Smooth muscle cell of the brain vasculature (primary cell): ENCODE measurements at regions not wholly inside any gene's neighbourhood (a gene's known extent, or its start where the extent isn't known, plus 50 kb on each side); places are given as distances from the start of the nearest gene placed in this dataset.
A peak's percentile ranks its signal among the peaks of the same experiment; 100 is the strongest.
"Not testable (repeated sequence)": the region's sequence is repeated elsewhere in the genome, so short reads cannot be mapped to it uniquely, and the experiment has no call there.

Experiments used
- DNase-seq: peaks from one replicate; pipeline ENCODE4 v3.0.0-alpha.2; 2012; ENCODE audit warnings: low read depth, low spot score

- no peak for DNase-seq
These were observed 350.4 kb upstream of the CLINT1 start for GRCh38 chr5:158209219-158209908.

DNA sequence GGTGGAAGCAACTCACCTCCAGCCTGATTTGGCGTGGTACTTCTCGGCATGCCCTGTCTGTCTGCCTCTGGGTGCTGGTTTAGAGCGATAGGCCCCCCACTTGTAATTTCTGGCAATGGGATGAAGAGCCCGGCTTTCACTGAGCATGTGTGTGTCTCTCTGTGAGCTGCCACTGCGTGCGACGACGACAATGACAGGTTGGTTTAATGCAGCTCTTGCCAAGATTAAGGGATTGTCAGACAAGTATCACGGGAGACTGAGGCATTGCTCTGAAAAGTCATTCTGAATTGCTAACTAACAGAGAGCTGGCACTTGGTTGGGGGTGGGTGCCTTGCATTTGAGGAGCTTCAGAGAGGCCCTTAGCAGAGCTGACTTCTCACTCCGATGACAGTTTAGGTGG is 348.8 kb upstream of the CLINT1 start:
- DNase-seq: no peak

DNA sequence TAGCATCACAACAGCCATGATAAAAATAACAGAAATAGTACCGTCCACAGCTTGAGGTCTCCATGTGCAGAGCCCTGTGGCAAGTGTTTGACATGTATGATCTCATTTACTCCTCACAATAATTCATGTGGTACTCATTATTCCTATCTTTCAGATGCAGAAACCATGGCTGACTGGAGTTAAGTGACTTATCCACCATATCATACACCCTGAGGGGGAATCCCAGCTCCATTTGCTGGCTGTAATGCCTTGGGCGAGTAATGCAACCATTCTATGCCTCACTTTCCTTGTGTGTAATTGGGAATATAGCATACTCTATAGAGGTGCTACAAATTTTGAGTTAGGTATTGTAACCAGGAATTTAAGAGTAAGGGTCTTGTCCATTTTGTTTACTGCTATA is 347.0 kb upstream of the CLINT1 start:
- DNase-seq: no peak

GRCh38 chr5:158203261-158203660 is 344.3 kb upstream of the CLINT1 start:
- no peak for DNase-seq

GRCh38 chr5:158202801-158203200 is 343.9 kb upstream of the CLINT1 start:
- no peak for DNase-seq

DNA sequence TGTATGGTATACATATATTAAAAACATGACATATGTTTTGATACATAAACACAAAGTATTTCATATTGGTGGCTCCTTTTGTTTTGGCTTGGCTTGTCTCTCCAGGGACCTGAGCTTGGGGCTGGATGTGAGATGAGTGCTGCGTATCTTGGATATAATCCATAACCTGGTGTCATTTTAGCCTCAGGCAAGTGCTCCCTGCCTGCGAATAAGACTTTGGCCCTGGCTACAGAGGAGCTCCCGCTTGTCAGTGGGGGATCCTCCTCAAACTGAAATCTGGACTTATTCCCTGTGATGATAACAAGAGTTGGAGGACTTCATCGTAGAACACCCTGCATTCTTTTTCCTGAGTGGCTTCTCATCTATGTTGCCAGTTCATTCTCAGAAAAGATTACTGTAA is 341.7 kb upstream of the CLINT1 start:
- peak; percentile 21 for DNase-seq

- DNase-seq: no peak
These were observed 339.7 kb upstream of the CLINT1 start for GRCh38 chr5:158198636-158199035.

GRCh38 chr5:158195416-158196210 is 336.7 kb upstream of the CLINT1 start:
- DNase-seq: no peak

- DNase-seq: no peak
These were observed 335.6 kb upstream of the CLINT1 start for GRCh38 chr5:158194561-158194976.

DNA sequence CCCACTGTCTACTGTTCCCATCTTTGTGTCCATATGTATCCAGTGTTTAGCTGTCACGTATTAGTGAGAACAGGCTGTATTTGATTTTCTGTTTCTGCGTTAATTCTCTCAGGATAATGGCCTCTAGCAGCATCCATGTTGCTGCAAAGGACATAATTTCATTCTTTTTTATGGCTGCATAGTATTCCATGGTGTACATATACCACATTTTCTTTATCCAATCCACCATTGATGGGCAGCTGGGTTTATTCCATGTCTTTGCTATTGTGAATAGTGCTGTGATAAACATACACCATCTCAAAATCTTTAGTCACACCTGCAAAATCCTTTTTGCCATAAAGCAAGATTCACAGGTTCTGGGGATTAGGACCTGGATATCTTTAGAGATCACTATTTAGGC is 334.4 kb upstream of the CLINT1 start:
- DNase-seq: not testable (repeated sequence)

GRCh38 chr5:158180407-158180806 is 321.5 kb upstream of the CLINT1 start:
- DNase-seq: no peak

GRCh38 chr5:158179271-158179670 is 320.3 kb upstream of the CLINT1 start:
- DNase-seq: no peak

DNA sequence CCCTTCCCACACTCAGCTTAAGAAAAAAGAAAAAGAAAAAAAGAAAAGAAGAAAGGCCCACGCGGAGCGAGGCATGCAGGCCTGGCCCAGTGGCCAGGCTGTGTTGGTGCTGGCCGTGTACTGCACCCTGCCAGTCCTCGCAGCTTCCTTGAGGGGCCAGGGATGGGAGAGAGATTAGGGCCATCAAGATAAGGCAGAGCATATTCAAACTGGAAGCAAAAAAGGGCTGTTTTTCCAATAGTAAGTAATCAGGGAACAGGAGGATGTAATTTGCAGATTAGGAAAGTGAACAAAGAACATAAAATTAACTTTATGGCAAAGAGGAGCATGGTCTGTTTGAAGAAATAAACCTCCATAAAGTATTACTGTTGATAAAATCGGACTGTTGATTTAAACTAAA is 319.6 kb upstream of the CLINT1 start:
- no peak for DNase-seq

GRCh38 chr5:158177146-158177545 is 318.2 kb upstream of the CLINT1 start:
- DNase-seq: no peak

DNA sequence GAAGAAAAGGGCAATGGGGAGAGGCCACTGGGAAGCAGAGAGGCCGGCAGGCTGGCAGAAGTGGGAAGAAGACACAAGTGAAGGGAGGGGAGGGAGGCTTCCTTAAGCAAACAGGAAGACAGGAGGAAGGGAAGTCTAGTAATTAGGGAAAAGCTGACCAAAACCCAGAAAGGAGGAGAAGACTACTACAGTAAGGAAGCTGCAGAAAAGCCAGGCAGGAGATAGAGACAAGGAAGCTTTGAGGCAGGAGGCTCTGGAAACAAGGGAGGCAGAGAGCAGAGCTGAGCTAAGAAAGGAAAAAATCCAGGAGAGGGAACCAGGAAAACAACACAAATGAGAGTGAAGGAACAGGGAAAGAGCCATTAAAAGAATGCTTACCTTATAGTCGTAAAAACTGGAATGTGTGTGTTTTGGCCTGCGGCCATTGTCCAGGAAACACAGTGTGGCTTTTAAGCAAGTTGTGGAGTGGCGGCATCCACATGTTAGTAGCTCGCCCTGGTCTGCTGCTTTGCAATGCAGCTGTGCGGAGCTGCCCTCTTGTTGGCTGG is 317.1 kb upstream of the CLINT1 start:
- DNase-seq: no peak

DNA sequence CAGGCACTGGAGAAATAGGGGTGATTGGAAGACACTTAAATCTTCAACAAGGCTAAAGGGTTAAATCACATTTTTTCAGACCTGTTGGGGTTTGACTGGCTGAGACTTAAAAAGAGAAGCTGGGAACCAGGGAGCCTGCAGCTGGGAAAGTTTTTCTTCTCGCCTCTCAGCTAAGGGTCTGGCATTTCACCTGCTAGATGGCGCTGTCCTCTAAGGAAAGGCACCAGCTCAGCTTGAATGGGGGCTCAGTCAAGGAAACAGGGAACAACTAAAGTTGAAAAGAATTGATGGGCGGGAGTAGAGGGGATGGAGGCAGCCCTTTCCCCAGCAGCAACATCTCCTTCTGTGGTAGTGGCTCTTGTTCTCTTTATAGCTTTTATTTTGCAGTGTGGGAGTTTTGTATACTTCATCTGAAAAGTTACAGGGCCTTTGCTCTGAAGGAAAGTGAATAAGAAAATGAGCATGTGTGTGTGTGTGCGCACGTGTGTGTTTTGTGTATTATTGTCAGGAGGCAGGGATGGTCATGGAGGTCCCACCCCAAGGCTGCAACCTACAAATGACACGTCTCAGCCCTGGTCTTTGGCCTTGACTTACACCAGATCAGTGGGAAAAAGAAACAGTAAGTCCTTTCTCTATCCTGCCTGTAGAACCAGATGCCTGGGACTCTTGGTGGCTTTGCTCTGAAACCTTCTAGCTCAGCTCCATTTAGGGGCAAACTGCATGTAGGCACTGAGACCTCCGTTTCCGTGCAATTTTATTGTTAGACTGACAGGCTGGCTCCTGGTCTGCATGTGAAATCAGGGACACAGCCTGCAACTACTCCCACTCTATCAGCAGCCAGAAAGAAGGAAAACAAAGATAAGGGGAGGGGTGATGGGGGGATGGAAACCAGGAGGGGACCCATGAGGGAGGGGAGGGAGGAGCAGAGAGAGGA is 316.2 kb upstream of the CLINT1 start:
- peak; percentile 52 for DNase-seq

GRCh38 chr5:158174026-158174425 is 315.1 kb upstream of the CLINT1 start:
- DNase-seq: no peak

DNA sequence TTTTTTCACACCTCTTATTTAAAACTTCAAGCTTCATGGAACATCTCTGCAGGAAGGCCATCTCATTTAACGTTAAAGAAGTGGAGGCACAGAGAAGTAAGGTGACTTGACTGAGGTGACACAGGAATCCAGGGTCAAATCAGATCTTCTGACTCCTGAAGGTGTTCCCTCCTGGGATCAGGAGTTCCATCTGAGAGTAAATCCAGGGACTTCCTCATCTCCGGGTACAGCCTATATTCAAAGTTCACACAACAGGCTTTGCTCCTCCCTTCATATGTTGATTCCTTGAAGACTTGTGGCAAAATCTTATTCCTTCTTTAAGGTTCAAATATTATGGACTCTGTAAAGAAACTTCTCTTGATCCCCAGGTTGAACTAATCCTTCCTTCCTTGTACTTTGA is 313.1 kb upstream of the CLINT1 start:
- no peak for DNase-seq

- DNase-seq: no peak
These were observed 311.6 kb upstream of the CLINT1 start for GRCh38 chr5:158170534-158170933.

- DNase-seq: no peak
These were observed 311.1 kb upstream of the CLINT1 start for GRCh38 chr5:158170060-158170459.

GRCh38 chr5:158166424-158166823 is 307.5 kb upstream of the CLINT1 start:
- no peak for DNase-seq

DNA sequence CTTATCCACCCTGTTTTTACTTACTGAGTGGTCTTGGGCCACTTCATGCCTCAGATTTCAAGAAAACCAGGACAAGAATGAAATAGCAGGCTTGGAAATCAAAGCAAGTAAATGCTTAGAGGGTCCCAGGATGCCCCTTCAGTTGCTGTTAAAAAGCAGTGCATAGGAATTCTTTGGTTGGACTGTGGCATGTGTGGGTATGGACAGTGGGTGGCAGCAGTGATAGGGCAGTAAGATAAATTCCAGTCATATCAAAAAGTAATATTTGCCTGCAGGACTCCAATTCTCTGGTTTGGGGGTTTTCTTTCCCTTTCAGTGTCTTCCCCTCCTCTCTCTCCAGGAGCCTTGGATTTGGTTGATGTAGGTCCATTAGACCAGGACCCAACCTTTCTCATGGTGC is 306.7 kb upstream of the CLINT1 start:
- DNase-seq: no peak
